ENCODE measurements at regions not wholly inside any gene's neighbourhood (a gene's known extent, or its start where the extent isn't known, plus 50 kb on each side); places are given as distances from the start of the nearest gene placed in this dataset.

- TF ChIP-seq CTCF (IDR thresholded peaks at IDR 0.05) = no peak
- no peak for TF ChIP-seq ZFX (IDR thresholded peaks at IDR 0.05; ENCODE audit: borderline replicate concordance)
- no peak overlapping the region for H3K27ac ChIP-seq
Observed at GRCh38 chr10:20707251-20707650, 189.9 kb downstream of the NEBL start.

GRCh38 chr10:20698837-20699236 lies 198.3 kb downstream of the NEBL start:
- H3K27ac ChIP-seq = no peak overlapping the region
- TF ChIP-seq CTCF (IDR thresholded peaks at IDR 0.05) (no peak), ZFX (IDR thresholded peaks at IDR 0.05; ENCODE audit: borderline replicate concordance) (no peak)

GRCh38 chr10:20694296-20694695 lies 202.8 kb downstream of the NEBL start:
- TF ChIP-seq CTCF (IDR thresholded peaks at IDR 0.05) = no peak
- TF ChIP-seq ZFX (IDR thresholded peaks at IDR 0.05; ENCODE audit: borderline replicate concordance) = no peak
- H3K27ac ChIP-seq = no peak overlapping the region

- TF ChIP-seq CTCF (IDR thresholded peaks at IDR 0.05) (no peak), ZFX (IDR thresholded peaks at IDR 0.05; ENCODE audit: borderline replicate concordance) (no peak)
- no peak overlapping the region for H3K27ac ChIP-seq
Observed at GRCh38 chr10:20688797-20689544, 208.1 kb downstream of the NEBL start.

GRCh38 chr10:20686015-20686635 lies 211.0 kb downstream of the NEBL start:
- no peak overlapping the region for H3K27ac ChIP-seq
- no peak for TF ChIP-seq CTCF (IDR thresholded peaks at IDR 0.05)
- TF ChIP-seq ZFX (IDR thresholded peaks at IDR 0.05; ENCODE audit: borderline replicate concordance) = no peak

GRCh38 chr10:20685462-20685861 lies 211.6 kb downstream of the NEBL start:
- TF ChIP-seq CTCF (IDR thresholded peaks at IDR 0.05) (no peak), ZFX (IDR thresholded peaks at IDR 0.05; ENCODE audit: borderline replicate concordance) (no peak)
- no peak overlapping the region for H3K27ac ChIP-seq

- H3K27ac ChIP-seq = no peak overlapping the region
- TF ChIP-seq CTCF (IDR thresholded peaks at IDR 0.05) (no peak), ZFX (IDR thresholded peaks at IDR 0.05; ENCODE audit: borderline replicate concordance) (no peak)
Observed at GRCh38 chr10:20683345-20683744, 213.8 kb downstream of the NEBL start.
